Upper lobe of left lung (tissue), 6 donors: ENCODE measurements at regions not wholly inside any gene's neighbourhood (a gene's known extent, or its start where the extent isn't known, plus 50 kb on each side); places are given as distances from the start of the nearest gene placed in this dataset.

Source experiments
- ATAC-seq, 2 donors: fragments of 200-7000 bp; cut with Tn5 transposase; one replicate each; pipeline ENCODE4 v1.9.1; 2022; ENCODE audit warnings: mild to moderate bottlenecking in 2 of 2, moderate library complexity in 2 of 2; ENCODE audit not compliant: low FRiP score in 2 of 2
- DNase-seq, 2 donors: peaks; one replicate each; pipeline ENCODE4 v3.0.0-alpha.2; 2019 to 2020
- H3K27ac ChIP-seq, 4 donors: fragments of 200-600 bp; sonication (generic); one replicate each; pipeline ENCODE4 v1.5.1; 2016 to 2019
- H3K27me3 ChIP-seq, 4 donors: fragments of 200-600 bp; sonication (generic); one replicate each; pipeline ENCODE4 v1.5.1; 2017 to 2019
- H3K36me3 ChIP-seq, 4 donors: fragments of 200-600 bp; sonication (generic); one replicate each; pipeline ENCODE4 v1.5.1; 2016 to 2019
- H3K4me1 ChIP-seq, 4 donors: fragments of 200-600 bp; sonication (generic); one replicate each; pipeline ENCODE4 v1.5.1; 2018 to 2019
- H3K4me3 ChIP-seq, 4 donors: fragments of 200-600 bp; sonication (generic); one replicate each; pipeline ENCODE4 v1.5.1; 2017 to 2019; ENCODE audit warnings: mild to moderate bottlenecking in 2 of 4, moderate library complexity in 1 of 4
- H3K9me3 ChIP-seq, 4 donors: fragments of 200-600 bp; sonication (generic); one replicate each; pipeline ENCODE4 v1.5.1; 2018 to 2019
- CTCF ChIP-seq, 6 experiments: fragments of 450-650 bp in 4 of 6; fragments of 200-600 bp in 2 of 6; sonication (generic) in 2 of 6; IDR thresholded peaks; one replicate each; pipeline ENCODE4 v1.5.1; 2016 to 2019; ENCODE audit warnings: antibody characterized with exemption in 6 of 6
- EP300 ChIP-seq, 4 donors: sonication (generic); formaldehyde crosslinking; IDR thresholded peaks; one replicate each; pipeline ENCODE4 v1.5.1; 2017; ENCODE audit warnings: antibody characterized with exemption in 4 of 4, control low read depth in 2 of 4
- POLR2A ChIP-seq, 4 donors: fragments of 450-650 bp; IDR thresholded peaks; one replicate each; pipeline ENCODE4 v1.5.1; 2016 to 2017; ENCODE audit warnings: antibody characterized with exemption in 4 of 4, mild to moderate bottlenecking in 2 of 4
- POLR2AphosphoS5 ChIP-seq, 2 donors: sonication (generic); formaldehyde crosslinking; IDR thresholded peaks; one replicate each; pipeline ENCODE4 v1.5.1; 2017; ENCODE audit warnings: antibody characterized with exemption in 2 of 2
- WGBS, 2 donors: methylation state at CpG; one replicate each; pipeline ENCODE4 v1.1.5; 2017 to 2018; 5-methylcytosine and 5-hydroxymethylcytosine counted together
- donor health status: DM: no; HTN: no; CAD: no; lungs with moderate emphysema.
- donor health status: DM: no; HTN: yes; CAD: no; lungs with severe emphysema.

GRCh38 chr2:120583851-120584570, 151.7 kb upstream of the GLI2 start:
- Histone ChIP-seq H3K4me1 (peaks cover 6 to 14% (median 10%) of the 10 kb centered on the region in 4 donors), H3K27me3 (peaks cover 0 to 17% (median 6%) of the 10 kb centered on the region in 4 donors), H3K9me3 (no peaks in the 10 kb centered on the region), H3K27ac (no peak overlapping the region), H3K36me3 (no peaks in the 10 kb centered on the region), H3K4me3 (no peak overlapping the region)
- ATAC-seq (no peak), DNase-seq (no peak)
- TF ChIP-seq POLR2AphosphoS5 (IDR thresholded peaks at IDR 0.05): no peak
- WGBS, 2 donors: 93 to 98% methylated on average over 1 of the region's 1 CpG

- peak overlapping the region in 2 of 4 donors; percentile 9 to 30 for H3K4me3 ChIP-seq
- peak in 1 of 2 donors; percentile 32 for ATAC-seq
- no peak overlapping the region for H3K27ac ChIP-seq
- peak in 1 of 2 donors; percentile 85 for DNase-seq
- peaks cover 8 to 14% (median 12%) of the 10 kb centered on the region in 4 donors for H3K4me1 ChIP-seq
- 23 to 48% methylated on average over 19 to 38 of the region's 41 CpGs for WGBS, 2 donors
- TF ChIP-seq POLR2A (IDR thresholded peaks at IDR 0.05) (no peak), EP300 (IDR thresholded peaks at IDR 0.05) (no peak), CTCF (IDR thresholded peaks at IDR 0.05) (no peak), POLR2AphosphoS5 (IDR thresholded peaks at IDR 0.05) (no peak)
- H3K36me3 ChIP-seq: no peaks in the 10 kb centered on the region
- H3K9me3 ChIP-seq: no peaks in the 10 kb centered on the region
- H3K27me3 ChIP-seq: peaks cover 0 to 17% (median 6%) of the 10 kb centered on the region in 4 donors
Observed at GRCh38 chr2:120586507-120587278, 149.0 kb upstream of the GLI2 start.

- DNase-seq: peak in 1 of 2 donors; percentile 86
- Histone ChIP-seq H3K4me3 (peak overlapping the region in 2 of 4 donors; percentile 9 to 30), H3K27me3 (peaks cover 0 to 17% (median 6%) of the 10 kb centered on the region in 4 donors), H3K36me3 (no peaks in the 10 kb centered on the region), H3K4me1 (peaks cover 8 to 14% (median 12%) of the 10 kb centered on the region in 4 donors), H3K27ac (no peak overlapping the region), H3K9me3 (no peaks in the 10 kb centered on the region)
- TF ChIP-seq EP300 (IDR thresholded peaks at IDR 0.05): no peak
- no peak for TF ChIP-seq POLR2A (IDR thresholded peaks at IDR 0.05)
- TF ChIP-seq POLR2AphosphoS5 (IDR thresholded peaks at IDR 0.05): no peak
- no peak for TF ChIP-seq CTCF (IDR thresholded peaks at IDR 0.05)
- no peak for ATAC-seq
- 13 to 17% methylated on average over 19 to 52 of the region's 68 CpGs for whole genome bisulfite sequencing, 2 donors
Observed at GRCh38 chr2:120587279-120587996, 148.2 kb upstream of the GLI2 start.

- 77 to 82% methylated on average over 6 of the region's 6 CpGs for WGBS, 2 donors
- ATAC-seq: no peak
- TF ChIP-seq EP300 (IDR thresholded peaks at IDR 0.05): no peak
- no peak for TF ChIP-seq POLR2A (IDR thresholded peaks at IDR 0.05)
- no peak for TF ChIP-seq POLR2AphosphoS5 (IDR thresholded peaks at IDR 0.05)
- TF ChIP-seq CTCF (IDR thresholded peaks at IDR 0.05): no peak
- no peaks in the 10 kb centered on the region for H3K9me3 ChIP-seq
- no peak overlapping the region for H3K27ac ChIP-seq
- peaks cover 0 to 17% (median 6%) of the 10 kb centered on the region in 4 donors for H3K27me3 ChIP-seq
- H3K4me3 ChIP-seq: no peak overlapping the region
- peaks cover 8 to 14% (median 12%) of the 10 kb centered on the region in 4 donors for H3K4me1 ChIP-seq
- no peaks in the 10 kb centered on the region for H3K36me3 ChIP-seq
- no peak for DNase-seq
Observed at GRCh38 chr2:120587997-120588336, 147.7 kb upstream of the GLI2 start.
